ENCODE measurements at regions not wholly inside any gene's neighbourhood (a gene's known extent, or its start where the extent isn't known, plus 50 kb on each side); places are given as distances from the start of the nearest gene placed in this dataset.
A peak's percentile ranks its signal among the peaks of the same experiment; 100 is the strongest.

GRCh38 chr3:72698154-72698917, 149.9 kb downstream of the SHQ1 start:
- no peak for DNase-seq

GRCh38 chr3:72697717-72698116, 150.5 kb downstream of the SHQ1 start:
- DNase-seq, result no peak

DNA sequence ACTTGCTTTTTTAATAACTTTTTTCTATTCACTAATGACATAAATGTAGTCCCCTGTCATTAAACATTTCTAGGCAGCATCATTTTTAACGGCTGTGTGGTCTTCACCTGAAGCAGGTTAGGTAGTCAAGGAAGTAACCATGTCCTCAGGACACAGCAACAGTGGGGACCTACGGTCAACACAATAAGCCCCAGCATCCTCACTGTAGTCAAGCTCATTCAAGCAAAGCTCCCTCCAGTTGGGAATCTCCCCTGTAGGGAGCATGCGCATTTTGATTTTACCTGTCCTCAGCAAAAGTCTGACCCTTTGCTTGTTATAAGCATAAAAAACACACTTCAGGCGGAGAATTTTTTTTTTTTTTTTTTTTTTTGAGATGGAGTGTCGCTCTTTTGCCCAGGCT, 151.4 kb downstream of the SHQ1 start:
- DNase-seq, result no peak

DNA sequence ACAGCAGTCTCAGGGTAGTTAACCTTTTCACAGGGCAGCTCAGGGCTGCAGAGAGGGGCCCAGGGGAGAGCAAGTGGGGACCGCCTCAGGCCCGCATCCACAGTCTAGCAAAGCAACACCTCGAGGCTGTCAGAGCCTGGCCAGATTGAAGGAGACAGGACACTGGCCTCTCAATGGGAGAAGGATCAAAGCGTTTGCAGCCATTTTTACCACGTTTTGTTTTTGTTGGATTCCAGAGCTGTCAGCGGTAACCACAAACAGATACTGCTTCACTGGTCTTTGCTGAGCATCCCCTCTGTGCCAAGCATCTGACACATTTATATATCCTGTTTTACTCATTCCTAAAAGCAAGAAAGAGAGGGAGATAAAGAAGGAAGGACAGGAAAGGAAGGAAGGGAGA, 153.8 kb downstream of the SHQ1 start:
- no peak for DNase-seq

GRCh38 chr3:72692990-72693389, 155.3 kb downstream of the SHQ1 start:
- no peak for DNase-seq

DNA sequence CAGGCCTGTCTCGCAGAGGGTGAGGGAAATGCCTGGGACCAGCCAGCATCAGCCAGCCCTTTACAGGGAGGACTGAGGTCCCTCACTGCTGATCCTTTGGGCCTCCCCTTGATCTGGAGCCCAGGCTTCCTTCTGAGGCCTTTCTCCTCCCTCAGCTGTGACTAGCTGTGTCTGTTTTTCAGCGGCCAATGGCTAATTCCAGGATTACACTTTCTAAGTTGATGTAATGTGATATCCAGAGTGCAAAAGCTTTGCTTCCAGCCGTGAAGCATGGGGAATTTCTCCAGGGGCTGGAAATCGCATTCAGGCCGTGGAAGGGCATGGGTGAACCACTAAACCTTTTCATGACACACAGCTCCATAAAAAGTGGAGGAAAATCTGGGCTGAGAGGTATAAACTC, 157.6 kb downstream of the SHQ1 start:
- no peak for DNase-seq

DNA sequence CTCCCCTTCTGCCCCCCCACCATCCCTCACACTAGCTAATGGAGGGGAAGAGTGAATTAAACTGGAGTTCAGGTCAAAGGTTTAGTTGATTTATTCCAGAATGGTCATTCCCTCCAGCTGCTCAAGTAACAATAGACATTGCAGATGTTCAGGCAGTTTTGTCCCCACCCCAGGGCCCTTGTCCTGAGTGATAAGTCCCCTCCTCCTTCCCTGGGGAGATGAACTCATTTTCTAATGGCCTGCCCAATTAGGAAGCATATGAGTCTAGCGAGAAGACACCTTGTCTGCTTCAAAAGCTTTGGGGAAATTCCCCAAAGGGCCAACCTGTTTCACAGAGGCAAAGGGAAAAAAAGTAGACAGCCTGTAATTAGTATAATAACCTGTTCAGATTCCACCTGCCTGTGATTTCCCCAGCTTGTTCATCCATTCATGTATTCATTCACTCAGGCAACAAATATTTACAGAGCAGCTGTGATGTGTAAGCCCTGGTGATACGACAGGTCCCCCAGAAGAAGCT, 165.3 kb downstream of the SHQ1 start:
- no peak for DNase-seq

GRCh38 chr3:72681598-72681997, 166.6 kb downstream of the SHQ1 start:
- DNase-seq, result no peak

DNA sequence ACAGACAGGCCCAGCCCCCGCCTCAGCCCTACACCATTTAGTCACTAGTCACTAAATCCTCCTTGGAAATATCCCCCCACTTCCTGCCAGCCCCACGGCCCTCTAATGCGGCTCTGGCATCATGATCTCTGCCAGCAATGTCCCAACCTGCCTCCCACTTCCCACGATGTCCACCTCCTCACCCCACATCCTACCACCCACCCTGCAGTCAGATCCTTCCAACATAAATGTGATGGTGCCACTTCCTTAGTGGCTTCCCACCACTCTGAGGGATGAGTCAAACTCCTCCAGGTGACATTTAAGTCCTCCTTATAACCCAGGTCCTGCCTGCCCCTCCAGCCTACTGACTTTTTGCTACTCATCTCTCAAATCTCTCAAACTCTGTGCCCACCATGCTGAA, 167.5 kb downstream of the SHQ1 start:
- no peak for DNase-seq

DNA sequence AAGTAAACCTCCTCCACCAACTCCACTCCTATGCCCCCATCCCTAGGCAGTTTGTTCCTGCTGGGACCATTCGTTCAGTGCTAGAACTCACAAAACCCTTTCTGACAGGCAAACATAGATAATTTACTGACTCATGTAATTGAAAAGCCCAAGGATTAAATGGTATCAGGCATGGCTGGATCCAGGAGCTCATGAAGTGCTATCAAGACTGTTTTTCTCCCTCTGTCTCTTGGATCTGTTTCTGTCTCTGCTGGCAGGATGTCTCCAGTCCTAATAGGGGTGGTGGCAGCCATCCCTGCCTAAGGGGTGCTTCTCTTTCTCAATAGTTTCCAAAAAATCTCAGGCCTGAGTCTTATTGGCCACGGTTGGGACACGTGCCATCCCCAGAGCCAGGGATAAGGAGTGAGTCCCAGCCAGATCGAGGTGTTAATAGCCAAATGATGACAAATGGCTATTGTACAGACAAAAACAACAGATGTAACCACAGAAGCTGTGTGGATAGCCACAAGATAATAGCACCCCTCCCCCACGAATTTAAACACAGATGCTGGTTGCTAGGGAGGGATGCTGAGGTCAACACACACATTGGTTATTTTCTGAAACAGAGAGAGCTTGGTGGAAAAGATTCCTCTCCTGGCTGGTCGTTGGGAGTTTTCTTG, 168.6 kb downstream of the SHQ1 start:
- no peak for DNase-seq

- DNase-seq, result no peak
Observed at GRCh38 chr3:72678867-72679266, 169.4 kb downstream of the SHQ1 start.

GRCh38 chr3:72678380-72678779, 169.9 kb downstream of the SHQ1 start:
- DNase-seq, result no peak

GRCh38 chr3:72675243-72675642, 173.0 kb downstream of the SHQ1 start:
- no peak for DNase-seq

- peak; percentile 7 for DNase-seq
Observed at GRCh38 chr3:72673011-72673771, 175.1 kb downstream of the SHQ1 start.

- no peak for DNase-seq
Observed at GRCh38 chr3:72669224-72669623, 179.0 kb downstream of the SHQ1 start.

DNA sequence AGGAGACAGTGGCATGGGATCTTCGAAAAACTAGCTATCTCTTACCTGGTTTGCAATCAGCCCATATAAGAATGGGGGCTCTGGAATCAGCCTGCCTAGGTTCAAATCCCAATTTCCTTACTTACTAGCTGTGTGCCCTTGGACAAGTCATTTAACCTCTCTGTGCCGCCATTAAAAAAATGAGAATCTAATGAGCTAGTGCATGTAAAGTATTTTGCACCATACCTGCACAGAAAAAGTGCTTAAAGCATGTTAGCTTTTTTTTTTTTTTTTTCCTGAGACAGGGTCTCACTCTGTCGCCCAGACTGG, 181.8 kb downstream of the SHQ1 start:
- no peak for DNase-seq

DNA sequence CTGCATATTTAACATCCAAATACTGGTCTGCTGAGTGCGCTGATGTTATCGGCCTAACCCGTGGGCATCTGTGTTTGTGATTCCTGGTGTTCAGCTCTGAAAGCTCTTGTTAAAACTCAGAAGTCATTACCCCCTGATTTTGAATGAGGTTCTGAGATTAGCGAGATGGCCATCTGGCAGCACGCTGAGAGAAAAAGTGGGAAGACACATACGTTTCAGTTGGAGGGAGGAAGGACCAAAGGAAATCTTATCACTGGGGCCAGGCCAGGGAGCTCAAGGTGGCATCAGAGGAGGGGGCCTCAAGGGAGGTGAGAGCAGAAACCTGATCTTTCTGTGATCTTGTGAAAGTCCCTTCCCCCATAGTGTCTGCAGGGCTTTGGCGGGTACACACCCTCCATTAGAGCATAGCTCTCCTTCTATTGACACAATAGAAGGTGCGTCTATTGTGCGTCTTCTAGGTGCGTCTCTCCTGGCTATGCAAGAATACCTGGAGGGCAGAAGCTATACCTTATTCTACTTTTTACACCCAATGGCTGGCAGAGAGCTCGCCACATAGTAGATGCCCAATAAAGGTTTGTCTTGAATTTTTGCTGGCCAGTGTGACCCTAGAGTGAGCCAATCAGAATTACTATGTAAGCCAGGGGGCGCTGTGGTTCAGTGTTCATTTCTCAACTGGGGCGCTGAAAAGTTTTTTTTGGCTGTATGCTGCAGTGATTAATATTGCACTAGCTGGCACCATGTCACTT, 182.4 kb downstream of the SHQ1 start:
- DNase-seq, result peak; percentile 77

GRCh38 chr3:72665103-72665502, 183.1 kb downstream of the SHQ1 start:
- DNase-seq, result no peak

DNA sequence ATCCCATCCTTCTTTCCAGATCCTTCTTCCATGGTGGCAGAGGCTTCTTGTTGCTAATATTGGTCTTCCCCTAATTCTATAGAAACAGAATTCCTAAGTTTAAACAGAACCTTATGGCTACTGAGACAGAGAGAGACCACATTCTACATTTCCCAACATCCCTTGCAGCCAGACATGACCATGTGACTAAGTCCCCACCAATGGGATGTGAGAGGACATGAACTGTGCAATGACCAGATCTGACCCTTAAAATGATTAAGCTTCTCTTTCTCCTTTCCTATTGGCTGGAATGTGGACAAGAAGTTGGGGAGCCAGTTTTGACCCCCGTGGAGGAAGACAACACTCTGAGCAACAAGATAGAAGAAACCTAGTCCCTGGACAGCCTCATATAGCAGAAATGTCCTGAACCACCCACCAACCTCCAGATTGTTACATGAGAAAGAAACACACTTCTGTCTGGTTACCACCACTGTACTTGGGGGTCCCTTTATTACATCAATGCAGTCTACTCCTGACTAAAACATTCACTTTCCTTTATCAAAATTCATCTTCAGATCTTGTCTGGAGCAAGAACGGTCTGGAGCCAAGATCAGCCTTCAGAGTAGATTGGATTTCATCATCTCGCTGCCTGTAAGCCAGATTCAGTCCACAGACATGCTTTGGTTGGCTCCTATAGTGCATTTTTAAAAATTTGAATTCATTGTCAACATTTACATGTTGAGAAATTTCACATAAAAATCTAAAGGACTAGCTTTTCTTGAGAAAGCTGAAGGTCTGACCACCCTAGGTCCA, 183.9 kb downstream of the SHQ1 start:
- DNase-seq, result no peak

GRCh38 chr3:72663429-72663828, 184.8 kb downstream of the SHQ1 start:
- DNase-seq, result no peak

DNA sequence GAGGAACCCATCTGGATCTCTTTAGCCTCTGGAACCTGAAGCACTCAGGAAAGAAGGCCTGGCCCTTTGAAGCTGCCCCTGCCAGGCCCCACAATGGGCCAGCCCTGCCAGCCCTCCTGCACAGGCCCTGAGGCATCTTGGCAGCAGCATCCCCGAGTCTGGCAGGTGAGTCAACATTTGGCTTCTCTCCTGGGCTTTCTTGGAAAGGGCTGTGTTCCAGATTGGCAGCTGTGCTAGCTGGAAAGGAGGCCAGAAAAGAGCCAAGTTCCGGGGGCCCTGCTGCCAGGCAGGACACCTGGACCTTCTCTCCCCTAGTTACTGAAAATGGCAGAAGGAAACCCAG, 187.2 kb downstream of the SHQ1 start:
- no peak for DNase-seq

All from CD4-positive, alpha-beta T cell treated with Interleukin-17A for 4 hours (primary cell).